Nephron progenitor cell (in vitro differentiated cells): ENCODE measurements at regions not wholly inside any gene's neighbourhood (a gene's known extent, or its start where the extent isn't known, plus 50 kb on each side); places are given as distances from the start of the nearest gene placed in this dataset.
"Not testable (repeated sequence)": the region's sequence is repeated elsewhere in the genome, so short reads cannot be mapped to it uniquely, and the experiment has no call there.

Experiments used
- DNase-seq: peaks from one replicate; pipeline ENCODE4 v3.0.0; 2021
- H3K27ac Mint-ChIP-seq: 2 replicates; pipeline ENCODE4 v1.8.0; 2021; ENCODE audit warnings: mild to moderate bottlenecking, moderate library complexity, mixed read lengths
- H3K27me3 Mint-ChIP-seq: 2 replicates; pipeline ENCODE4 v1.8.0; 2021; ENCODE audit warnings: mild to moderate bottlenecking, low read depth, mixed read lengths; ENCODE audit not compliant: poor library complexity
- H3K36me3 Mint-ChIP-seq: 2 replicates; pipeline ENCODE4 v1.8.0; 2021; ENCODE audit warnings: low read depth, mixed read lengths
- H3K4me1 Mint-ChIP-seq: 2 replicates; pipeline ENCODE4 v1.8.0; 2021; ENCODE audit warnings: mixed read lengths
- H3K4me3 Mint-ChIP-seq: 2 replicates; pipeline ENCODE4 v1.8.0; 2021; ENCODE audit warnings: mild to moderate bottlenecking, moderate library complexity, mixed read lengths
- H3K9me3 Mint-ChIP-seq: 2 replicates; pipeline ENCODE4 v1.8.0; 2021; ENCODE audit warnings: mild to moderate bottlenecking, moderate library complexity, mixed read lengths
- TF ChIP-seq, protein P1 (sequence below): fragments of 200-600 bp; sonication (generic); IDR thresholded peaks from 2 replicates; pipeline ENCODE4 v1.5.0; 2021; ENCODE audit warnings: antibody characterized with exemption

DNA sequence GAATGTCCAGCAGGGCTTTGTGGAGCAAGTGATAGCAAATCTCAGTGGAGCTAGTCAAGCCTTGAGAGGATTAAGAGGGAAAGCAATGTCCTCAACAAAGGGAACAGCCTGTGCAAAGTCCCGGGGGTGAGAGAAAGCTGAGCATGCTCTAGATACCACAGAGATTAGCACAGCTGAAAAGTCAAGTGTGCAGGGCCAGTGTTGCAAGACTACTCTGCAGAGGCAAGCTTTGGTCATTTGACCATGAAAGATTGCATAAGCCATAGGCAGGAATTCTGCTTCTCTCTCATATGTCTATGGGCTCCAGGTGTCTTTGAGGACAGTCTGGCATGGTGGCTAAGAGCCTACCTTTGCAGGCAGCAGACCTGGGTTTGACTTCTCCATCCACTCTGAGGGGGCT is 181.0 kb upstream of the JUN start:
- Mint-ChIP-seq H3K36me3 (peaks cover 6% of the 10 kb centered on the region), H3K4me1 (peaks cover 31% of the 10 kb centered on the region), H3K9me3 (peaks cover 24% of the 10 kb centered on the region), H3K4me3 (no peak overlapping the region), H3K27ac (no peak overlapping the region), H3K27me3 (peaks cover 3% of the 10 kb centered on the region)
- DNase-seq: no peak
- TF ChIP-seq, protein P1, sequence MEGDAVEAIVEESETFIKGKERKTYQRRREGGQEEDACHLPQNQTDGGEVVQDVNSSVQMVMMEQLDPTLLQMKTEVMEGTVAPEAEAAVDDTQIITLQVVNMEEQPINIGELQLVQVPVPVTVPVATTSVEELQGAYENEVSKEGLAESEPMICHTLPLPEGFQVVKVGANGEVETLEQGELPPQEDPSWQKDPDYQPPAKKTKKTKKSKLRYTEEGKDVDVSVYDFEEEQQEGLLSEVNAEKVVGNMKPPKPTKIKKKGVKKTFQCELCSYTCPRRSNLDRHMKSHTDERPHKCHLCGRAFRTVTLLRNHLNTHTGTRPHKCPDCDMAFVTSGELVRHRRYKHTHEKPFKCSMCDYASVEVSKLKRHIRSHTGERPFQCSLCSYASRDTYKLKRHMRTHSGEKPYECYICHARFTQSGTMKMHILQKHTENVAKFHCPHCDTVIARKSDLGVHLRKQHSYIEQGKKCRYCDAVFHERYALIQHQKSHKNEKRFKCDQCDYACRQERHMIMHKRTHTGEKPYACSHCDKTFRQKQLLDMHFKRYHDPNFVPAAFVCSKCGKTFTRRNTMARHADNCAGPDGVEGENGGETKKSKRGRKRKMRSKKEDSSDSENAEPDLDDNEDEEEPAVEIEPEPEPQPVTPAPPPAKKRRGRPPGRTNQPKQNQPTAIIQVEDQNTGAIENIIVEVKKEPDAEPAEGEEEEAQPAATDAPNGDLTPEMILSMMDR: no peak

- Mint-ChIP-seq H3K36me3 (no peaks in the 10 kb centered on the region), H3K4me1 (peaks cover 31% of the 10 kb centered on the region), H3K27ac (no peak overlapping the region), H3K27me3 (no peaks in the 10 kb centered on the region), H3K9me3 (peaks cover 14% of the 10 kb centered on the region), H3K4me3 (no peak overlapping the region)
- no peak for DNase-seq
- TF ChIP-seq, protein P1: no peak
These were observed 182.5 kb upstream of the JUN start for GRCh38 chr1:58966103-58966916.

- Mint-ChIP-seq H3K36me3 (no peaks in the 10 kb centered on the region), H3K9me3 (peaks cover 8% of the 10 kb centered on the region), H3K27me3 (no peaks in the 10 kb centered on the region), H3K4me1 (peaks cover 31% of the 10 kb centered on the region), H3K4me3 (no peak overlapping the region), H3K27ac (no peak overlapping the region)
- no peak for DNase-seq
- TF ChIP-seq, protein P1: no peak
These were observed 183.3 kb upstream of the JUN start for GRCh38 chr1:58966917-58967740.

DNA sequence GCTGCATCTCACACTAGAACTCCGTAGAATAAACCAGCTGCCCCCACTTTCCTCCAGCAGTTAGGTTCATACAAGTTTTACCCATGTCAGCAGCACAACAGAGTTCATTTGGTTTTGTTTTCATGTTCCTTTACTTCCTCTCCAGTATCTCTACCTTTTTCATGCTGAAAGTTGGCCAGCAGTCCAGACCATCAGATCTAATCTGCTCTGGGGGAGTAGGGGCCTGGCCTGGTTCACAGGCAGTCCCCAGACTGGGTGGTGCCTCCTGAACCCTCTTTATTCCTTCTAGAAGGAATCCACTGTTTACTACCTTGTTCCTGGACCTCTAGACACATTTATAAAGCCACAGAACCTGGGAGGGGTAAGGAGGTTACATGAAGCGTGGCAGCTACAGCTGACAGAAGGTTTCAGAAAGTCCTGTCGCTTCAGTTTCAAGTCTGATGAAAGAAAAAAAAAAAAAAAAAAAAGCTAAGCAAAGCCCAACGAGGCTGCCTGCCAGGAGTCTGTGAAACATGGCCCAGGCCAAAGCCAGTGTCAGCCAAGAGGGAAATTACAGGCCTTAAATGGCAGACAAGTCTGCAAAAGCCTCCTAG is 184.6 kb upstream of the JUN start:
- Mint-ChIP-seq H3K4me1 (peaks cover 31% of the 10 kb centered on the region), H3K4me3 (no peak overlapping the region), H3K36me3 (no peaks in the 10 kb centered on the region), H3K9me3 (peaks cover 5% of the 10 kb centered on the region), H3K27ac (peak overlapping the region; percentile 98), H3K27me3 (no peaks in the 10 kb centered on the region)
- DNase-seq: no peak
- TF ChIP-seq, protein P1: no peak

GRCh38 chr1:58969176-58969575 is 185.3 kb upstream of the JUN start:
- not testable (repeated sequence) for H3K27me3 Mint-ChIP-seq, H3K27ac Mint-ChIP-seq, H3K36me3 Mint-ChIP-seq, H3K4me3 Mint-ChIP-seq, H3K9me3 Mint-ChIP-seq, DNase-seq
- peaks cover 31% of the 10 kb centered on the region for H3K4me1 Mint-ChIP-seq

DNA sequence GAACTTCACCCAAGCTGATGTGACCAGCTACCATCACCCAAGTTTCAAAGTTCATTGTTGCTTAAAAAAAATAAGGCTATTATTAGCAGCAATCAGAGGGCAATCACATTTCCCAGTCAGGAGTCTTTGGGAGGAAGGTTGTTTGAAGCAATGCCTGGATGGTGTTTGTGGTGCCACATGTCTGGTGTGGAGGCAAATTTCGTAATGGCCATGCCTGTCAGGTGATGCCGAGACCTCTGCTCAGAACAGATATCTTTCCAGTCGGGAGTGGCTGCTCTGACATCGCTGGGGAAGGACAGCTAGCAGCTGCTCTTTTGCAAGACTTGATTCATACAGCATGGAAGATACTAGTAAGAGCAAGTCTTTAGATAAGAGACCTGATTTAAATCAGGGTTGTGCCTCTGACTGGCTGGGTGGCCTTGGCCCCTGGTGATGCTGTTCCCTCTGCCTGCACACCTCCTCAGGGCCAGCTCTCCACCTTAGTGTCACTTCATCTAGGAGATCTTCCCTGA is 187.8 kb upstream of the JUN start:
- no peaks in the 10 kb centered on the region for H3K9me3 Mint-ChIP-seq
- no peak for DNase-seq
- no peaks in the 10 kb centered on the region for H3K27me3 Mint-ChIP-seq
- TF ChIP-seq, protein P1: no peak
- peaks cover 26% of the 10 kb centered on the region for H3K4me1 Mint-ChIP-seq
- no peak overlapping the region for H3K4me3 Mint-ChIP-seq
- no peaks in the 10 kb centered on the region for H3K36me3 Mint-ChIP-seq
- H3K27ac Mint-ChIP-seq: no peak overlapping the region
